ENCODE measurements at regions not wholly inside any gene's neighbourhood (a gene's known extent, or its start where the extent isn't known, plus 50 kb on each side); places are given as distances from the start of the nearest gene placed in this dataset.
"Not testable (repeated sequence)": the region's sequence is repeated elsewhere in the genome, so short reads cannot be mapped to it uniquely, and the experiment has no call there.

DNA sequence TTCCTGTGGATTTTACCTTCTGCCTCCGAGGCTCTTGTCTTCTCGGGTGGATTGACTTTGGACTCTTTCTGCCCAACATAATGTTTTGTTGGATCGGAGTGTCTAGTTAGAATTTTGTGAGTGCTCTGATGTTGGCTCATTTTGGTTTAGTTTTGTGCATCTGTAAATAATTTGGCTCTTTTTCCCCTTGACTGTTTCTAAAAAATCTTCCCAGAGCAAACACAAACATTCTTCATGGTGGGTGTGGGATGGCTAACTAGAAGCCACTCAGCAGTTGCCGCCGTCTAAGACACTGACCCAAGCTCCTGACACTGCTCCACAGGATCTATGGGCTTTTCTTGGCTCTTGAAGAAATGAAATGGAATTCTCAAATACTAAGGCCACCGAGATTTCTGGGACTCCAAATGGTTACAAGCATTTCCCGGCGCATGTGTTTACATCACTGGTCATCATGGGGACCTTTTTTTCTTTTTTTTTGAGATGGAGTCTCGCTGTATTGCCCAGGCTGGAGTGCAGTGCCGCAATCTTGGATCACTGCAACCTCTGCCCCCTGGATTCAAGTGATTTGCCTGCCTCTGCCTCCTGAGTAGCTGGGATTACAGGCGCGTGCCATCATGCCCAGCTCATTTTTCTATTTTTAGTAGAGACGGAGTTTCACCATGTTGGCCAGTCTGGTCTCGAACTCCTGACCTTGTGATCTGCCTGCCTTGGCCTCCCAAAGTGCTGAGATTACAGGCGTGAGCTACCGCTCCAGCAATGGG lies 92.0 kb upstream of the FRMD1 start:
- Mint-ChIP-seq H3K27me3 (peaks cover 4 to 8% of the 10 kb centered on the region in 2 donors), H3K4me1 (peaks cover 3 to 8% of the 10 kb centered on the region in 2 donors), H3K4me3 (no peak overlapping the region), H3K36me3 (peaks cover 0 to 2% of the 10 kb centered on the region in 2 donors), H3K27ac (no peak overlapping the region), H3K9me3 (peaks cover 11% of the 10 kb centered on the region in 2 donors)
- ATAC-seq (replicated peaks) (no peak), DNase-seq (no peak)

DNA sequence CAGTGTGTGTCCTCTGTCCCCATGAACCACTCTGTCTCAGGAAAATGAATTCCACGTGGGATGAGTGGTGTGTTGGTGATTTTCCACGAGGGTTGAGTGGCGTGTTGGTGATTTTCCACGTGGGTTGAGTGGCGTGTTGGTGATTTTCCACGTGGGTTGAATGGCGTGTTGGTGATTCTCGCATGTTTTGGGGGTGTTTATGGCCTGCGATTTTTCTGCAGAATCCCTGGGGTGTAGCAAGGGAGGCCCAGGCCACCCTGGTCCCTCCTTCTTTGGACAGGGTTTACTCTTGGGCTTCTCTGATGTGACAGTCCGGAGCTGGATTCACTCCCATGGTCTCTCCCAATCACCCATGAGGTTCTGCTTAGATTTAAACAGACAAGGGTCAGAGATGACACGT lies 90.6 kb upstream of the FRMD1 start:
- DNase-seq (no peak), ATAC-seq (replicated peaks) (no peak)
- Mint-ChIP-seq H3K4me1 (peaks cover 3 to 8% of the 10 kb centered on the region in 2 donors), H3K9me3 (peaks cover 11% of the 10 kb centered on the region in 2 donors), H3K27me3 (peaks cover 4 to 8% of the 10 kb centered on the region in 2 donors), H3K36me3 (peaks cover 0 to 2% of the 10 kb centered on the region in 2 donors), H3K27ac (no peak overlapping the region), H3K4me3 (no peak overlapping the region)

DNA sequence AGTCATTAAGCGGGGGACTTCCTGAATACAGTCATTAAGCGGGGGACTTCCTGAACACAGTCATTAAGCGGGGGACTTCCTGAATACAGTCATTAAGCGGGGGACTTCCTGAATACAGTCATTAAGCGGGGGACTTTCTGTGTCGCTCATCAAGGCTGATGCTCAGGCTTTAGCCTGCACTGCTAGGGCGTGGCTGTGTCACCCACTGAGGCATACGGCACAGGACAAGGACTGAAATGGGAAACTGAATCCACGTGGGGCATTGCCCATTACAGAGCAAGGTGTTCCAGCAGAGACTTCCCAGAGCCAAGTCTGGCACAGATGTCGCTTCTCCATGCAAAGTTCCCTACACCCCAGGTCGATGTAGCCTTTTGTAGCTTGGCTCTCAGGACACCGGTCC lies 89.9 kb upstream of the FRMD1 start:
- not testable (repeated sequence) for H3K27ac Mint-ChIP-seq; ATAC-seq (replicated peaks); H3K4me3 Mint-ChIP-seq; H3K27me3 Mint-ChIP-seq; DNase-seq; H3K4me1 Mint-ChIP-seq; H3K36me3 Mint-ChIP-seq
- peaks cover 11% of the 10 kb centered on the region in 2 donors for H3K9me3 Mint-ChIP-seq

DNA sequence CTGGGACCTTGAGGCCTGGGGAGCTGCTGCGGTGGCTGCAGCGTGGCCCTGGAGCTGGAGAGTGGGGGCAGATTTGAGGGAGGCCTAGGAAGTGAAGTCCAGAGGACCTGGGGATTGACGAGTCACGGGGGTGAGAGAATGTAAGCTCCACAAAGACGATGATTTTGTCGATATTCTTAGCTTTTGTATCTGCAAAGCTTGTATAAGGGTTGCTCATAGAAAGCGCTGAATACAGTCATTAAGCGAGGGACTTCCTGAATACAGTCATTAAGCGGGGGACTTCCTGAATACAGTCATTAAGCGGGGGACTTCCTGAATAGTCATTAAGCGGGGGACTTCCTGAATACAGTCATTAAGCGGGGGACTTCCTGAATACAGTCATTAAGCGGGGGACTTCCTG lies 89.3 kb upstream of the FRMD1 start:
- ATAC-seq (replicated peaks); H3K36me3 Mint-ChIP-seq; H3K27me3 Mint-ChIP-seq; DNase-seq; H3K4me1 Mint-ChIP-seq; H3K4me3 Mint-ChIP-seq: not testable (repeated sequence)
- Mint-ChIP-seq H3K9me3 (peaks cover 11% of the 10 kb centered on the region in 2 donors), H3K27ac (peak overlapping the region; percentile 14)

DNA sequence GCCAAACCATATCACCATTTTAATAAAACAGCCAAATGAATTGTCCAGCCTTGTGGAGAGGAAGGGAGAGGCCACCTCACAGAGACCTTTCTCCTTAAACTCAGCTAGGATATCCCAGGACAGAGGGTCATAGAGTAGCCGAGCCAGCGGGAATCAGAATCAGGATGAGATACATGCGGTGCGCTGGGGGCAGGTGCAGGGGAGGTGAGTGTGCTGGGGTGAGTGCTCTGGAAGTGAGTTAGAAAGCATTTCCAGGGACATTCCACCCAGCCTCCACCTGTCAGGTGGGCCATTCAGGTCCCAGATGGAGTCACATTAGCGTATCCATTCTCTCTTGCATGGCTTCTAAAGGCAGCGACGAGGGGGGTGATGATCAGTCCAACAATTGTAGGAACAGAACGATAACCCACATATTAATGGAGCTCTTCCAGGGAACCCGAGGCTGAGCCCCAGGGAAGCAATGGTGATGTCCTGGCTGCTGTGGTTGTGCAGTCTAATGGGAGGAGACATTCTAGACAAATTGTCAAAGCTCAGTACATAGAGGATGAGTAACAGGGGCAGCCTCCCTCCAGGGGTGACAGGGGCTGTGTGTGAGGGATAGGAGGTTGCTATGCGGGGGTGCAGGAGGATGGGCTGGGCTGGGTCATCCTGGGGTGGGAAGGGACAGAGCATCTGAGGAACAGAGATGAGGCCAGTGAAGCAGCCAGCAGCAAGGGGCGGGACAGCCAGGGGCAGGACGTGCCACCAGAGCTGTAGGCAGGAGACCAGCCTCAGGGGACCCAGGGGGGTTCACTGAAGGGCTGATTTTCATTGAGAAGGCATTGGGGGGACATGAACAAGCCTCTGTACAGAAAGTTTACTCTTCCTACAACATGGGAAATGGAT lies 88.7 kb upstream of the FRMD1 start:
- H3K27me3 Mint-ChIP-seq: peaks cover 0 to 8% of the 10 kb centered on the region in 2 donors
- H3K36me3 Mint-ChIP-seq: peaks cover 0 to 2% of the 10 kb centered on the region in 2 donors
- H3K9me3 Mint-ChIP-seq: peaks cover 11% of the 10 kb centered on the region in 2 donors
- DNase-seq: no peak
- H3K4me3 Mint-ChIP-seq: no peak overlapping the region
- H3K4me1 Mint-ChIP-seq: peaks cover 3 to 8% of the 10 kb centered on the region in 2 donors
- H3K27ac Mint-ChIP-seq: peak overlapping the region; percentile 73
- no peak for ATAC-seq (replicated peaks)

DNA sequence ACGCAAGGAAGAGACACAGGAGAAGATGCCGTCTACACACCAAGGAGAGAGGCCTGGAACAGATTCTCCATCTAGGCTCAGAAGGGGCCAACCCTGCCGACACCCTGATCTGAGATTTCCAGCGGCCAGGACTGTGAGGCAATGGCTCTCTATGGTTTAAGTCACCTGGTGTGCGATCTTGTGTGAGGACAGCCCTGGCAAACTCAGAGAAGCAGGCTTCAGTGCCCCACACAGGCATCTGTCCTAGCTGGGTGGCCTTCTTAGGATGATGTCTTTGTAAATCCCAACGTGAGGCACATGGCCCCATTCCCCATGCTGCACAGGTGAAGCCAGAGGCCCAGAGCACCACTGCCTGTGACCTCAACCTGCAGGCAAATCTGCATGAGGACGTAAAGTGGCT lies 87.6 kb upstream of the FRMD1 start:
- no peak overlapping the region for H3K4me3 Mint-ChIP-seq
- H3K27ac Mint-ChIP-seq: no peak overlapping the region
- peaks cover 11% of the 10 kb centered on the region in 2 donors for H3K9me3 Mint-ChIP-seq
- no peak for ATAC-seq (replicated peaks)
- H3K4me1 Mint-ChIP-seq: peaks cover 3 to 8% of the 10 kb centered on the region in 2 donors
- H3K27me3 Mint-ChIP-seq: peaks cover 0 to 8% of the 10 kb centered on the region in 2 donors
- DNase-seq: no peak
- peaks cover 0 to 2% of the 10 kb centered on the region in 2 donors for H3K36me3 Mint-ChIP-seq

DNA sequence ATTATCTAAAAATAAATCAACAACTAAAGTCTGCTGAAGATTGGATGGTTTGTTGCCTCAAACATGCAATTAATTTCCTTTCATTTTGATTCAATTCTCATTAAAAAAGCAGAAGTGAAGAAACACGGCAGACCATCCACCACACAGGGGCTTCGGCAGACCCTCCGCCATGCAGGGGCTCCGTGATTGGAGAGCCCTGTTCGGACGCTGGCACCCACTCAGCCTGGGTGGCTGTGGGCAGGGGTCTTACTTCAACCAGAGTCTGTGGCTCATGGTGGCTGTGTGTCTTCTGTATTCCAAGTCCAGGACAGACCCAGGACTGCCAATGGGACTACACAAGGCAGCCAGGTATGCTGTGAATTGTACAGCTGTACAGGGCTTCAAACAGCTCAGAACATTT lies 86.9 kb upstream of the FRMD1 start:
- H3K4me3 Mint-ChIP-seq: no peak overlapping the region
- H3K9me3 Mint-ChIP-seq: peaks cover 11% of the 10 kb centered on the region in 2 donors
- no peak overlapping the region for H3K27ac Mint-ChIP-seq
- peaks cover 0 to 2% of the 10 kb centered on the region in 2 donors for H3K36me3 Mint-ChIP-seq
- peaks cover 3 to 8% of the 10 kb centered on the region in 2 donors for H3K4me1 Mint-ChIP-seq
- ATAC-seq (replicated peaks) (no peak), DNase-seq (no peak)
- H3K27me3 Mint-ChIP-seq: peaks cover 0 to 1% of the 10 kb centered on the region in 2 donors

DNA sequence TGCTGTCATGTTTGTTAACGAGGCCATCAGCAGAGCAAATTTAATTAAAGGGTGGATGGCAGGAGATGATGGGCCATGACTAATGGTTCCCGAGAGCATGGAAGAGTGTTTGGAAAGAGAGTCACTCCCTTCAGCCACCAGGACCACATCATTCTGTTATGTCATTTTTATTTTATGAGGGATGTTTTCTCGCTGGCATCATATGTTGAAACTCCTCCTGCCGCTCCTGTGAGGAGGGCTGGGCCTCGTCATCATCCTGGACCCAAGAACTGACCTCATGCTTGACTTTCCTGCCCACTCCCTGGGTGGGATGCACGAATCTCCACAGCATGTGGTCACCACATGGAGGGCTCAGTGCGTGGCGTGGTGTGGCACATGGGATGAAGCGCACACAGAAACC lies 86.4 kb upstream of the FRMD1 start:
- ATAC-seq (replicated peaks): no peak
- no peak overlapping the region for H3K4me3 Mint-ChIP-seq
- peaks cover 0 to 2% of the 10 kb centered on the region in 2 donors for H3K36me3 Mint-ChIP-seq
- H3K4me1 Mint-ChIP-seq: peaks cover 3 to 8% of the 10 kb centered on the region in 2 donors
- H3K27ac Mint-ChIP-seq: no peak overlapping the region
- H3K27me3 Mint-ChIP-seq: no peaks in the 10 kb centered on the region
- DNase-seq: no peak
- peaks cover 10 to 11% of the 10 kb centered on the region in 2 donors for H3K9me3 Mint-ChIP-seq

DNA sequence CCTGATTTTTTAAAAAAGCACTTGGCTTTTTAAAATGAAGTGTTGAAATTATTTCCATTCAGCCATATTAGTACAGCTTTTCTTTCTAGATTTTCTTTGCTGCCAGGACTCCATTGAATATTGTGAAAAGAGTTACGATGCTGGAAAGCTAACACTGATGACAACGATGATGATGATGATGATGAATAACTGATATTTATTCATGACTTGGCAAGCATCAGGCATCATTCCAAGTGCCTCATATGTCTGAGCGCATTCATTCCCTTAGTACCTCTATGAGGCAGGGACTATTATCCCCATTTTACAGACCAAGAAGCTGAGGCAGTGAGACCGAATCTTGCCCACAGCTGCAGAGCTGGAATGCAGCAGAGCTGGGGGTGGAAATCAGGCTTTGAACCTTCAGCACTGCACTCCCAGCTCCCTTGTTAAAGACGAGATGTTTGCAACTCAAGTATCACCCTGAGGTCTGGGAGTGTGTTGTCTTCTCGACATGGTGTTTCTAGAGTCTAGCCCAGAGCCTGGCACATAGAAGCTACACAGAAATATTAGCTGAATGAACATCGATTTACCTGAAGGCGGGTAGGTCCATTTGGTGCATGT lies 85.5 kb upstream of the FRMD1 start:
- peaks cover 3 to 8% of the 10 kb centered on the region in 2 donors for H3K4me1 Mint-ChIP-seq
- H3K27me3 Mint-ChIP-seq: no peaks in the 10 kb centered on the region
- H3K4me3 Mint-ChIP-seq: no peak overlapping the region
- H3K27ac Mint-ChIP-seq: no peak overlapping the region
- H3K36me3 Mint-ChIP-seq: peaks cover 0 to 2% of the 10 kb centered on the region in 2 donors
- ATAC-seq (replicated peaks) (no peak), DNase-seq (no peak)
- H3K9me3 Mint-ChIP-seq: peaks cover 7 to 10% of the 10 kb centered on the region in 2 donors

DNA sequence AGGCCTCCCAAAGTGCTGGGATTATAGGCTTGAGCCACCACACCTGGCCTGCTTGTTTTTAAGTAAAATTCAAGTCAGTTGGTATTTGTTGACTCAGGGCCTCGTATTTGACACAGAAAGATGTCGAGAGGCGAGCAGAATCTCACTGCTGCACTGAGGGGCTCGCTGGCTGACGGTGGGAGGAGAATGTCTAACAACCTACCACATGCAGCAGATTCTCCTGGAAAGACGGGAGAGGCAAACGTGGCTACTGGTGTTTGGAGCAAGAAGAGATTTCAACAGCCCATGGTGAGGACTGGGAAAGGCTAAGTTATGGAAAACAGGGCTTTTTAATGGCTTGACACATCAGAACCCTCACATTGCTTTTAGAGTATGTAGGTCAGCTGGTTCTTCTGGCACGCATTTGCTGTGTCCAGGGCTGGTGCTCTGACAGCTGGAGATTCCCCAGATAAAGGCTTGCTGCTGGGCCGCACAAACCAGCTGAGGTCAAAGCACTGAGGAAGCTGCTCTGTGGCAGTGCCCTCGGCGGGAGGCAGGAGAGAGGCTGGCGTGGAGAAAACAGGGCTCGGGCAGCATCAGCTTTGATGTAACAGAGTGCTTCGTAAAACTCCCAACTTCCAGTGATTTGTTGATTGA lies 84.2 kb upstream of the FRMD1 start:
- H3K36me3 Mint-ChIP-seq: peaks cover 0 to 2% of the 10 kb centered on the region in 2 donors
- peaks cover 3 to 8% of the 10 kb centered on the region in 2 donors for H3K4me1 Mint-ChIP-seq
- peaks cover 7 to 8% of the 10 kb centered on the region in 2 donors for H3K9me3 Mint-ChIP-seq
- no peak overlapping the region for H3K4me3 Mint-ChIP-seq
- H3K27me3 Mint-ChIP-seq: no peaks in the 10 kb centered on the region
- DNase-seq (no peak), ATAC-seq (replicated peaks) (no peak)
- H3K27ac Mint-ChIP-seq: no peak overlapping the region

DNA sequence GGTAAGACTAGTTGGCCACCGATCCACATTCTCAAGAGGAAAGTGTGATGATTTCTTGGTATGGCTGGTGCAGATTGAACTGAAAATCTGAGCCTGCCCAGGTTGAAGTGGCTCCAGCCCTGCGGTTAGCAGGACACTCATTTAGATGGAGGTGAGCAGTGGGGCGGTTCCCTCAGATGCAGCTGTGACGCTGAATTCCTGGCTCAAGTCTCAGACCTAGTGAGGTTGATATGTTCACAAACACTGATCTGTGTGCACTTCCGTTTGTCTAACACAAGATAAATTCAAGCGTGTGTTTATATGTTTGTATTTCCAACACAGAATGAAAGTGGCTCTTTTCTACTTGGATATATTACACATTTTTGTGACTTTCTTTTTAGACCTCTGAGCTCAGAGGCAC lies 83.4 kb upstream of the FRMD1 start:
- Mint-ChIP-seq H3K9me3 (peaks cover 0 to 1% of the 10 kb centered on the region in 2 donors), H3K27me3 (peaks cover 0 to 6% of the 10 kb centered on the region in 2 donors), H3K4me1 (no peaks in the 10 kb centered on the region), H3K36me3 (no peaks in the 10 kb centered on the region), H3K4me3 (no peak overlapping the region), H3K27ac (no peak overlapping the region)
- no peak for DNase-seq
- ATAC-seq (replicated peaks): no peak

DNA sequence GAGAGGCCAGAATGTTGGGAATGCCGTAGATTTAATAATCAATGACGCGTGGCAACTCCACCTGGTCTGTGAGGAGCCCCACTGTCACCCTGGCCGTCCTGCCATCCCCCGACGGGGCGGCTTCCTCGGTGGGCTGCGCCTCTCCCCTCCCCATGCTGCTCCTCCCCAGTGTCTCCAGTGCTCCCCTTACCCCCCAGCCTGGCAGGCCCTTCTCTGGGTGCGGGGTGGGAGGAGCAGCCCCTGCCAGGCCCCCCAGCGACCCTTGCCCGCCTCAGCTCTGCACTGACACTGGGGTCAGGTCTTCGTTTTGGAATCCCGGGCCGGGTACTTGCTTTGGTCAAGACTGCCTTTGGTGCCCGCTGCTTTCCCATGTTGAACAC lies 82.3 kb upstream of the FRMD1 start:
- ATAC-seq (replicated peaks) (no peak), DNase-seq (no peak)
- Mint-ChIP-seq H3K4me3 (no peak overlapping the region), H3K4me1 (no peaks in the 10 kb centered on the region), H3K27ac (no peak overlapping the region), H3K9me3 (no peaks in the 10 kb centered on the region), H3K36me3 (no peaks in the 10 kb centered on the region), H3K27me3 (peaks cover 4 to 13% of the 10 kb centered on the region in 2 donors)

DNA sequence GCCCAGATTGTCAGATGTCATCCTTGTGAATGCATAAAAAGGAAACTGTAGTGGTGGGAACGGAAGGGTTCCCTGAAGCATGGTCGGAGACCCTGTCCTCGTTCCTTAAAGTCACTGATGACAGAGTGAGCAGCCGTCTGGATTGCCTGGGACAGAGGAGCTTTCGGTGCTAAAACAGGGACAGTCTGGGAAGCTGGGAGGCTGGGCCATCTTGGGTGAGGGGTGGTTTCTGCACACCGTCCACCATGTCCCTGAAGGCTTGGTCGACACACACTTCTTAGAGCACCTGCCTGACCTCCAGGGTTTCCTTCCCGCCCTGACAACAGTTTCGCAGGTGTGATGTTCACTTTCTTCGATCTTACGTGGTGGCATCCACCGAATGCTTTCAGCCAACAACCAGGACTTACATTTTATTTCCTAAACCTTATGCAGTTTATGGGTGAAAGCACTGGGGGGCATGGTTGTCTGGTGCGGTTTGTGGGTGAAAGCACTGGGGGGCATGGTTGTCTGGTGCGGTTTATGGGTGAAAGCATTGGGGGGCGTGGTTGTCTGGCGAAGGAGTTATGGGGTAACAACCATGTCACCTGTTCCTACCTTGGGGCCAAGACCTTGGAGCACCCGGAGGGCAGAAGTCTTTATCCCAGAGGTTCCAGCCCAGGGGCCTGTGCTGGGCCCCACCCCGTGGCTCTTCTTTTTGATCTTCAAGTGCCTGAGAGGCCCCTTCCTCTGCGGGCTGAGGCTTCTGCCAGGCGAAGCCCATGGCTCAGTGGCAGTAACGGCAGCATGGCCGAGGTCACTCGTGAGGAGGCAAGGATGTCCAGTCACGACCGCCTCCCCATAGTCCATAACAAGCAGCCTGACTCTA lies 81.7 kb upstream of the FRMD1 start:
- no peak for ATAC-seq (replicated peaks)
- H3K4me1 Mint-ChIP-seq: no peaks in the 10 kb centered on the region
- no peak overlapping the region for H3K4me3 Mint-ChIP-seq
- H3K9me3 Mint-ChIP-seq: no peaks in the 10 kb centered on the region
- DNase-seq: no peak
- peaks cover 7 to 18% of the 10 kb centered on the region in 2 donors for H3K27me3 Mint-ChIP-seq
- no peak overlapping the region for H3K27ac Mint-ChIP-seq
- H3K36me3 Mint-ChIP-seq: no peaks in the 10 kb centered on the region

Measured in stimulated activated naive B cell treated with anti-CD40 and anti-IgM and Interleukin-4, amounts not matched to agents 10 μg/mL and 1 μg/mL and 100 μg/mL, for 72 hours (primary cell).